PC-9 (cell line): ENCODE measurements at regions not wholly inside any gene's neighbourhood (a gene's known extent, or its start where the extent isn't known, plus 50 kb on each side); places are given as distances from the start of the nearest gene placed in this dataset.

ENCODE experiments used
- EZH2 ChIP-seq: fragments of 200-600 bp; sonication (generic); IDR thresholded peaks from 2 replicates; pipeline ENCODE4 v1.8.0; 2017; ENCODE audit warnings: antibody characterized with exemption, low read depth
- TF ChIP-seq, protein P1 (sequence below): fragments of 200-600 bp; sonication (generic); conservative IDR thresholded peaks from 2 replicates; pipeline ENCODE4 v1.6.1; 2017; ENCODE audit warnings: mixed run types, antibody characterized with exemption, mild to moderate bottlenecking, moderate library complexity

DNA sequence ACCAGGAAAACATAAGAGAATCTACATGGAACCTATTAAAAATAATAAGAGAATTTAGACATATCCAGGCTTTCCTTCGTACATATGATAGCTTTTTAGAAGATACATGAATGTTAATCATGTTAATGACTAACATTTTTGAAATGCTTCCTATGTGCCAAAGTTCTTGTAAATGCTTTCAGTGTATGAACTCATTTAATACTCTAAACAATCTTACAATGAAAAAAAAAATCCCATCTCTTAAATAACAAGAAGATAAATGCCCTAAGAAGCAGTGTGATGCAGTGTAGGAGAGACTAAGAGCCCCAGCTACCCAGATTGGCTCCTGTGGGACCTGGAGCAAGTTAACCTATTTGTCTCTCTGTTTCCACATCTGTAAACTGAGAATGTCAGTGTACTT, 220.4 kb upstream of the MYOCD start:
- no peak for TF ChIP-seq EZH2
- TF ChIP-seq, protein P1, sequence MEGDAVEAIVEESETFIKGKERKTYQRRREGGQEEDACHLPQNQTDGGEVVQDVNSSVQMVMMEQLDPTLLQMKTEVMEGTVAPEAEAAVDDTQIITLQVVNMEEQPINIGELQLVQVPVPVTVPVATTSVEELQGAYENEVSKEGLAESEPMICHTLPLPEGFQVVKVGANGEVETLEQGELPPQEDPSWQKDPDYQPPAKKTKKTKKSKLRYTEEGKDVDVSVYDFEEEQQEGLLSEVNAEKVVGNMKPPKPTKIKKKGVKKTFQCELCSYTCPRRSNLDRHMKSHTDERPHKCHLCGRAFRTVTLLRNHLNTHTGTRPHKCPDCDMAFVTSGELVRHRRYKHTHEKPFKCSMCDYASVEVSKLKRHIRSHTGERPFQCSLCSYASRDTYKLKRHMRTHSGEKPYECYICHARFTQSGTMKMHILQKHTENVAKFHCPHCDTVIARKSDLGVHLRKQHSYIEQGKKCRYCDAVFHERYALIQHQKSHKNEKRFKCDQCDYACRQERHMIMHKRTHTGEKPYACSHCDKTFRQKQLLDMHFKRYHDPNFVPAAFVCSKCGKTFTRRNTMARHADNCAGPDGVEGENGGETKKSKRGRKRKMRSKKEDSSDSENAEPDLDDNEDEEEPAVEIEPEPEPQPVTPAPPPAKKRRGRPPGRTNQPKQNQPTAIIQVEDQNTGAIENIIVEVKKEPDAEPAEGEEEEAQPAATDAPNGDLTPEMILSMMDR = no peak
